Sigmoid colon (tissue), 4 donors: ENCODE measurements at regions not wholly inside any gene's neighbourhood (a gene's known extent, or its start where the extent isn't known, plus 50 kb on each side); places are given as distances from the start of the nearest gene placed in this dataset.

Experiments used
- POLR2A ChIP-seq, 2 donors: fragments of 450-650 bp; IDR thresholded peaks; one replicate each; pipeline ENCODE4 v1.6.1; 2016; ENCODE audit warnings: antibody characterized with exemption in 2 of 2, mild to moderate bottlenecking in 2 of 2, moderate library complexity in 2 of 2
- POLR2AphosphoS5 ChIP-seq, 4 donors: sonication (generic); formaldehyde crosslinking; IDR thresholded peaks; one replicate each; pipeline ENCODE4 v1.6.1; 2017; ENCODE audit warnings: antibody characterized with exemption in 4 of 4
- TF ChIP-seq, protein P1 (sequence below), 4 experiments: fragments of 450-650 bp in 3 of 4; fragments of 200-600 bp in 1 of 4; IDR thresholded peaks; one replicate each; pipeline ENCODE4 v1.5.1; 2016 to 2019; ENCODE audit warnings: antibody characterized with exemption in 4 of 4, mild to moderate bottlenecking in 3 of 4, moderate library complexity in 2 of 4

- TF ChIP-seq, protein P1, sequence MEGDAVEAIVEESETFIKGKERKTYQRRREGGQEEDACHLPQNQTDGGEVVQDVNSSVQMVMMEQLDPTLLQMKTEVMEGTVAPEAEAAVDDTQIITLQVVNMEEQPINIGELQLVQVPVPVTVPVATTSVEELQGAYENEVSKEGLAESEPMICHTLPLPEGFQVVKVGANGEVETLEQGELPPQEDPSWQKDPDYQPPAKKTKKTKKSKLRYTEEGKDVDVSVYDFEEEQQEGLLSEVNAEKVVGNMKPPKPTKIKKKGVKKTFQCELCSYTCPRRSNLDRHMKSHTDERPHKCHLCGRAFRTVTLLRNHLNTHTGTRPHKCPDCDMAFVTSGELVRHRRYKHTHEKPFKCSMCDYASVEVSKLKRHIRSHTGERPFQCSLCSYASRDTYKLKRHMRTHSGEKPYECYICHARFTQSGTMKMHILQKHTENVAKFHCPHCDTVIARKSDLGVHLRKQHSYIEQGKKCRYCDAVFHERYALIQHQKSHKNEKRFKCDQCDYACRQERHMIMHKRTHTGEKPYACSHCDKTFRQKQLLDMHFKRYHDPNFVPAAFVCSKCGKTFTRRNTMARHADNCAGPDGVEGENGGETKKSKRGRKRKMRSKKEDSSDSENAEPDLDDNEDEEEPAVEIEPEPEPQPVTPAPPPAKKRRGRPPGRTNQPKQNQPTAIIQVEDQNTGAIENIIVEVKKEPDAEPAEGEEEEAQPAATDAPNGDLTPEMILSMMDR (IDR thresholded peaks at IDR 0.05): no peak
- TF ChIP-seq POLR2A (IDR thresholded peaks at IDR 0.05): no peak
- TF ChIP-seq POLR2AphosphoS5 (IDR thresholded peaks at IDR 0.05): no peak
These were observed 757.1 kb downstream of the KCNT2 start for GRCh38 chr1:195851016-195851601.
